AG04450 (cell line): ENCODE measurements at regions not wholly inside any gene's neighbourhood (a gene's known extent, or its start where the extent isn't known, plus 50 kb on each side); places are given as distances from the start of the nearest gene placed in this dataset.

Source experiments
- CTCF ChIA-PET: fragments of 300-600, 350-600 bp; formaldehyde crosslinking; extraction: SDS; loops from one replicate; lab custom pipeline; 2022; ENCODE audit warnings: antibody characterized with exemption, inconsistent platforms; lab: Charles Lee
- POLR2A ChIA-PET: fragments of 350-600 bp; formaldehyde crosslinking; extraction: SDS; loops from one replicate; lab custom pipeline; 2021; ENCODE audit warnings: antibody characterized with exemption, inconsistent platforms; lab: Yijun Ruan, JAX
- DNase-seq: peaks from one replicate; pipeline ENCODE4 v3.0.0-alpha.2; 2011; ENCODE audit warnings: low read depth, low spot score
- H3K27ac ChIP-seq: one replicate; pipeline ENCODE4 v1.5.1; 2012; ENCODE audit warnings: low read depth, low read length, control low read depth
- H3K27me3 ChIP-seq: one replicate; pipeline ENCODE4 v1.6.0; 2012; ENCODE audit warnings: low read length; ENCODE audit not compliant: control insufficient read depth, insufficient read depth
- H3K4me3 ChIP-seq: 2 replicates; pipeline ENCODE4 v1.5.1; 2011; ENCODE audit warnings: mild to moderate bottlenecking, low read depth, low read length, control low read depth
- H3K9me3 ChIP-seq: 2 replicates; pipeline ENCODE4 v1.5.1; 2012; ENCODE audit warnings: low read length; ENCODE audit not compliant: control insufficient read depth, insufficient read depth
- CTCF ChIP-seq: IDR thresholded peaks from 2 replicates; pipeline ENCODE4 v1.5.1; 2011; ENCODE audit warnings: low read depth, low read length, control low read depth, inconsistent platforms

GRCh38 chr2:216960671-216961268 lies 100.9 kb upstream of the TNP1 start:
- ChIA-PET CTCF (no interaction called here), POLR2A (no interaction called here)
- no peak overlapping the region for H3K27ac ChIP-seq
- TF ChIP-seq CTCF = no peak
- H3K9me3 ChIP-seq = no peaks in the 10 kb centered on the region
- DNase-seq = no peak
- H3K27me3 ChIP-seq = no peaks in the 10 kb centered on the region
- H3K4me3 ChIP-seq = no peak overlapping the region

GRCh38 chr2:216959433-216959832 lies 99.6 kb upstream of the TNP1 start:
- no peak for DNase-seq
- POLR2A ChIA-PET = no interaction called here
- CTCF ChIA-PET = interaction anchor here (0.7 to 1.0 kb wide), 2 partner anchors 40 to 754 kb away, joined by 3 to 4 read pairs; no protein-coding TSS in a partner anchor

GRCh38 chr2:216956820-216957493 lies 97.1 kb upstream of the TNP1 start:
- no peaks in the 10 kb centered on the region for H3K27me3 ChIP-seq
- no peak for TF ChIP-seq CTCF
- H3K9me3 ChIP-seq = no peaks in the 10 kb centered on the region
- H3K27ac ChIP-seq = no peak overlapping the region
- ChIA-PET POLR2A (no interaction called here), CTCF (no interaction called here)
- peak; percentile 13 for DNase-seq
- H3K4me3 ChIP-seq = no peak overlapping the region

More at GRCh38 chr2:216959433-216959832, 99.6 kb upstream of the TNP1 start:
- Histone ChIP-seq H3K4me3 (no peak overlapping the region), H3K27ac (no peak overlapping the region), H3K9me3 (no peaks in the 10 kb centered on the region), H3K27me3 (no peaks in the 10 kb centered on the region)
- no peak for TF ChIP-seq CTCF

- no peak for TF ChIP-seq CTCF
- Histone ChIP-seq H3K27ac (no peak overlapping the region), H3K4me3 (no peak overlapping the region), H3K9me3 (no peaks in the 10 kb centered on the region), H3K27me3 (no peaks in the 10 kb centered on the region)
- DNase-seq = no peak
- ChIA-PET CTCF (no interaction called here), POLR2A (no interaction called here)
Measured at GRCh38 chr2:216951171-216951570, 91.3 kb upstream of the TNP1 start.

- Histone ChIP-seq H3K4me3 (no peak overlapping the region), H3K27me3 (no peaks in the 10 kb centered on the region), H3K27ac (no peak overlapping the region), H3K9me3 (no peaks in the 10 kb centered on the region)
- no peak for DNase-seq
- TF ChIP-seq CTCF = no peak
- CTCF ChIA-PET = no interaction called here
- POLR2A ChIA-PET = no interaction called here
Measured at GRCh38 chr2:216950547-216950946, 90.7 kb upstream of the TNP1 start.
